BJ (cell line): ENCODE measurements at regions not wholly inside any gene's neighbourhood (a gene's known extent, or its start where the extent isn't known, plus 50 kb on each side); places are given as distances from the start of the nearest gene placed in this dataset.

Source experiments
- CTCF ChIA-PET: fragments of 350-600 bp; formaldehyde crosslinking; extraction: SDS; loops from one replicate; lab custom pipeline; 2021; ENCODE audit warnings: antibody characterized with exemption, inconsistent platforms; lab: Yijun Ruan, JAX
- POLR2A ChIA-PET: fragments of 300-600 bp; sonication (Branson Sonifier 250); formaldehyde crosslinking; extraction: SDS; loops from one replicate; lab custom pipeline; 2021; ENCODE audit warnings: antibody characterized with exemption; lab: Charles Lee
- DNase-seq: peaks from one replicate; pipeline ENCODE4 v3.0.0-alpha.2; 2011; ENCODE audit warnings: low read depth
- H3K27me3 ChIP-seq: 2 replicates; pipeline ENCODE4 v1.6.0; 2011; ENCODE audit warnings: low read length; ENCODE audit not compliant: control insufficient read depth, insufficient read depth
- H3K36me3 ChIP-seq: 2 replicates; pipeline ENCODE4 v1.5.1; 2011; ENCODE audit warnings: low read length; ENCODE audit not compliant: control insufficient read depth, insufficient read depth
- H3K4me3 ChIP-seq: 2 replicates; pipeline ENCODE4 v1.5.1; 2011; ENCODE audit warnings: low read depth, mild to moderate bottlenecking, control low read depth, low read length
- CTCF ChIP-seq: IDR thresholded peaks from 2 replicates; pipeline ENCODE4 v1.5.1; 2011; ENCODE audit warnings: low read depth, mild to moderate bottlenecking, control low read depth, inconsistent platforms, low read length, moderate library complexity; ENCODE audit not compliant: insufficient read depth

- Histone ChIP-seq H3K27me3 (no peaks in the 10 kb centered on the region), H3K36me3 (no peaks in the 10 kb centered on the region), H3K4me3 (no peak overlapping the region)
- TF ChIP-seq CTCF, result no peak
- ChIA-PET CTCF (no interaction called here), POLR2A (no interaction called here)
- DNase-seq, result no peak
Measured at GRCh38 chrY:14139521-14139920, 83.5 kb downstream of the VCY1B start.

- no peak for TF ChIP-seq CTCF
- no peak overlapping the region for H3K4me3 ChIP-seq
- ChIA-PET CTCF (no interaction called here), POLR2A (no interaction called here)
- DNase-seq, result no peak
- H3K36me3 ChIP-seq, result no peaks in the 10 kb centered on the region
- H3K27me3 ChIP-seq, result no peaks in the 10 kb centered on the region
Measured at GRCh38 chrY:14145614-14146013, 89.6 kb downstream of the VCY1B start.

GRCh38 chrY:14182776-14183175 is 126.7 kb downstream of the VCY1B start:
- no peak for DNase-seq
- CTCF ChIA-PET, result no interaction called here
- H3K4me3 ChIP-seq, result no peak overlapping the region
- POLR2A ChIA-PET, result no interaction called here
- no peaks in the 10 kb centered on the region for H3K27me3 ChIP-seq
- TF ChIP-seq CTCF, result no peak
- no peaks in the 10 kb centered on the region for H3K36me3 ChIP-seq

GRCh38 chrY:14222014-14222413 is 166.0 kb downstream of the VCY1B start:
- TF ChIP-seq CTCF, result no peak
- CTCF ChIA-PET, result no interaction called here
- DNase-seq, result no peak
- Histone ChIP-seq H3K36me3 (no peaks in the 10 kb centered on the region), H3K27me3 (no peaks in the 10 kb centered on the region), H3K4me3 (no peak overlapping the region)
- POLR2A ChIA-PET, result no interaction called here

GRCh38 chrY:14231703-14232102 is 175.7 kb downstream of the VCY1B start:
- no peak for TF ChIP-seq CTCF
- Histone ChIP-seq H3K27me3 (no peaks in the 10 kb centered on the region), H3K4me3 (no peak overlapping the region), H3K36me3 (no peaks in the 10 kb centered on the region)
- ChIA-PET POLR2A (no interaction called here), CTCF (no interaction called here)
- DNase-seq, result no peak
